RPMI7951 (cell line): ENCODE measurements at regions not wholly inside any gene's neighbourhood (a gene's known extent, or its start where the extent isn't known, plus 50 kb on each side); places are given as distances from the start of the nearest gene placed in this dataset.

Source experiments
- DNase-seq: peaks from one replicate; pipeline ENCODE4 v3.0.0-alpha.2; 2012; ENCODE audit warnings: low read depth

- DNase-seq, result no peak
Observed at GRCh38 chr16:54568906-54569807, 282.6 kb upstream of the IRX3 start.

- DNase-seq, result no peak
Observed at GRCh38 chr16:54564841-54565240, 278.3 kb upstream of the IRX3 start.

GRCh38 chr16:54554581-54554980 is 268.0 kb upstream of the IRX3 start:
- DNase-seq, result no peak

- DNase-seq, result no peak
Observed at GRCh38 chr16:54548281-54548680, 261.7 kb upstream of the IRX3 start.

GRCh38 chr16:54547052-54547451 is 260.5 kb upstream of the IRX3 start:
- DNase-seq, result no peak

GRCh38 chr16:54546521-54546920 is 259.9 kb upstream of the IRX3 start:
- DNase-seq, result no peak

GRCh38 chr16:54545854-54546511 is 259.4 kb upstream of the IRX3 start:
- no peak for DNase-seq

- no peak for DNase-seq
Observed at GRCh38 chr16:54544553-54545180, 258.1 kb upstream of the IRX3 start.

GRCh38 chr16:54542805-54543505 is 256.4 kb upstream of the IRX3 start:
- no peak for DNase-seq

- DNase-seq, result no peak
Observed at GRCh38 chr16:54540525-54541180, 254.1 kb upstream of the IRX3 start.

- DNase-seq, result no peak
Observed at GRCh38 chr16:54538276-54538675, 251.7 kb upstream of the IRX3 start.

- DNase-seq, result no peak
Observed at GRCh38 chr16:54533856-54534490, 247.4 kb upstream of the IRX3 start.

GRCh38 chr16:54526916-54527315 is 240.3 kb upstream of the IRX3 start:
- peak; percentile 78 for DNase-seq

GRCh38 chr16:54526087-54526486 is 239.5 kb upstream of the IRX3 start:
- no peak for DNase-seq

- DNase-seq, result no peak
Observed at GRCh38 chr16:54525104-54525503, 238.5 kb upstream of the IRX3 start.

- no peak for DNase-seq
Observed at GRCh38 chr16:54522584-54522983, 236.0 kb upstream of the IRX3 start.

- DNase-seq, result no peak
Observed at GRCh38 chr16:54521327-54521726, 234.7 kb upstream of the IRX3 start.

GRCh38 chr16:54519161-54519695 is 232.6 kb upstream of the IRX3 start:
- no peak for DNase-seq

GRCh38 chr16:54517181-54517580 is 230.6 kb upstream of the IRX3 start:
- DNase-seq, result no peak

- no peak for DNase-seq
Observed at GRCh38 chr16:54512467-54512995, 225.9 kb upstream of the IRX3 start.
